NCI-H1694 (cell line): ENCODE measurements at regions not wholly inside any gene's neighbourhood (a gene's known extent, or its start where the extent isn't known, plus 50 kb on each side); places are given as distances from the start of the nearest gene placed in this dataset.
"Not testable (repeated sequence)": the region's sequence is repeated elsewhere in the genome, so short reads cannot be mapped to it uniquely, and the experiment has no call there.

Source experiments
- DNase-seq: peaks from one replicate; lab custom pipeline; 2025; lab: John Stamatoyannopoulos, UW

DNA sequence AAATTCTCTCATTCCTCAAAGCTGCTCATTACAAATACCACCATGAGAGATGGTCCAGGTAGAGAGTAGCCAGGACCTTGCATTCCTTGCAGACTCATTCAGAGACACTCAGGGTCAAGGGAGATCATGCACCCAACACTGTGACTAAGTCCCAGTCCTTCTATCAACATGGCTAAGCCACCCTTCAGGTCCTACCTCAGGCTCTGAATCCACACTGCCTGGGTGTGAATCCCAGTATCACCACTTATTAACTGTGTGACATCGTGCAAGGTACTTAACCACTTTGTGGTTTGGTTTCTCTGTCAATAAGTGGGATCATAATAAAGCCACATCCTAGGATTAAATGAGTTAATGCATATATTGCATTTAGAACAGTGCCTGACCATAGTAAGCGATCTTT is 124.1 kb upstream of the NEIL3 start:
- DNase-seq = no peak

DNA sequence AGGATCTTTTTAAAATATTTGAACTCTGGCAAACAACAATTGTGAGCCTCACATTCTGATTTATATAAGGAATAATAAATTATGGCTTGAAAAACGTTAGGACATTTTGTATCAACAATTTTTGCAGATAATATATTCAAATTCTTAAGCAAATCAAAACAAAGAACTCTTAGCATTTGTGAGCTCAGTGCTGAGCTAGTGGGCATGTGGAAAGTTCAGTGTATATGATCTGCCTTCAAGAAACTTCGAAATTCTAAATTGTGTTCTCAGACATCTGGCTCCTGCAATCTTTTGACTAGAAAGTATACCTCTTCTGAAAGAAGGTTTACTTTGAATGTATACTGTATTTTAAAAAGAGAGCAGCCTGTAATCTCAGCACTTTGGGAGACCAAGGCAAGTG is 122.3 kb upstream of the NEIL3 start:
- no peak for DNase-seq

DNA sequence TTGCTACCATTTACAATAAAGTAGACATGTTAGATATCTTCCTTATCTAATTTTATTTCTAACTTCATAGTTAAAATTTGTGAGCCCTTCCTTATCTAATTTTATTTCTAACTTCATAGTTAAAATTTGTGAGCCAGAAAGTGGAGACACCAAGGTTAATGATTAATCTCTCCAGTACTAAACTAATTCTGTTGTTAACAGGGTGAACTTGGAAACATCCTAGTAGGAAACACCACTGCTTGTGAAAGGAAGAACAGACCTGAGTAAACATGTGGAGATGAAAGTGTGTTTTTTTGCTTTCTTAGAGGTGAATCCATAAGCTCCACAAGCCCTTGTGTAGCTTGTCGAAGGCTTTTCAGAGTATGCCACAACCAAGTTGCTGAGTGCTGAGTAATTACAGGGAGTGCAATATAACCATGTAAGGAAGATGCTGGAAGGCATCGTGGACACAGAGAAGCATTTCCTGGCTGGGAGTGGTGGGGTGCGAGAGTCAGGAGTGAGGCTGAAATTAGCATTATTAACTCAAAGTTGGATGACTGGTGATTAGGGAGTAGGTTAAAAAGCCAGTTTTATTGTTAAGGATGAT is 118.6 kb upstream of the NEIL3 start:
- DNase-seq = no peak

DNA sequence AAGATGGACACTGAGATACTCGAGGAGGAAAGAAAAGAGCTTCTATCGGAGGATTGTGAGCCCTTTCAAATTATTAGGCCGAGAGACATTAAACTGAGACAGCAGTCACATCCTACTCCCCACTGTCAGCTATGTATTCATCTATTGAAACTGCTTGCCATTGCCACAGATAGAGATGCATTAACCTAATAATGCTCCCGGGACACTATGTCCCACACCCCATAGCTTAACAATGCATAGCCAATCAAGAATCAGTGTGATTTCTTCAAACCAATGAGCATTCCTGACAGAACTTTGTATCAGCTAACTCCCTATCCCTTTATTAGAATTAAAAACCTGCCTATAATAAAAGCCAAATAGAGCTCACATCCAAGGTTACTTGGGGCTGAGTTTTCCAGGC is 118.1 kb upstream of the NEIL3 start:
- no peak for DNase-seq

DNA sequence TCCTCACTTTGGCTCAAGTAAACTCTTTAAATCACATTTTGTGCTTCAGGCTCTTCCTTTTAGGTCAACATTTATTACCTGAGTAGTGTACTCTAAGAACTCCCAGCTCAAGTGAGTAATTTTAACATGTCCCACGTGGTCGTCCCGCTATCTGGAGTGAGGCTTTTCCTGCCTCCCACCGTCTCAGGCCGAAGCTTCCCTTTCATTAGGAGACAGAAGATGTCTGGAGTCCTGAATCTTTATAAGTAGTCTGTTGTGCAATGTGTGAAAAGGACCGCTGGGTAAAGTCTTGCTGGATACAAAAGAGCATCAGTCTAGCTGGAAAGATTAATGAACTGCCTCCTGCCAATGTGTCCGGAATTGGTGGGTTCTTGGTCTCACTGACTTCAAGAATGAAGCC is 117.7 kb upstream of the NEIL3 start:
- DNase-seq = no peak

DNA sequence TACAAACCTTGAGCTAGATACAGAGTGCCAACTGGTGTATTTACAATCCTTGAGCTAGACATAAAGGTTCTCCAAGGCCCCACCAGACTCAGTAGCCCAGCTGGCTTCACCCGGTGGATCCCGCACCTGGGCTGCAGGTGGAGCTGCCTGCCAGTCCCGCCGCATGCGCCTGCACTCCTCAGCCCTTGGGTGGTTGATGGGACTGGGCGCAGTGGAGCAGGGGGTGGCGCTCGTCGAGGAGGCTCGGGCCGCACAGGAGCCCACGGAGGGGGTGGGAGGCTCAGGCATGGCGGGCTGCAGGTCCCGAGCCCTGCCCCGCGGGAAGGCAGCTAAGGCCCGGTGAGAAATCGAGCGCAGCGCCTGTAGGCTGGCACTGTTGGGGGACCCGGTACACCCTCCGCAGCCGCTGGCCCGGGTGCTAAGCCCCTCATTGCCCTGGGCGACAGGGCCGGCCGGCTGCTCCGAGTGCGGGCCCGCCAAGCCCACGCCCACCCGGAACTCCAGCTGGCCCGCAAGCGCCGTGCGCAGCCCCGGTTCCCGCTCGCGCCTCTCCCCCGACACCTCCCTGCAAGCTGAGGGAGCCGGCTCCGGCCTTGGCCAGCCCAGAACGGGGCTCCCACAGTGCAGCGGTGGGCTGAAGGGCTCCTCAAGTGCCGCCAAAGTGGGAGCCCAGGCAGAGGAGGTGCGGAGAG is 116.5 kb upstream of the NEIL3 start:
- not testable (repeated sequence) for DNase-seq

DNA sequence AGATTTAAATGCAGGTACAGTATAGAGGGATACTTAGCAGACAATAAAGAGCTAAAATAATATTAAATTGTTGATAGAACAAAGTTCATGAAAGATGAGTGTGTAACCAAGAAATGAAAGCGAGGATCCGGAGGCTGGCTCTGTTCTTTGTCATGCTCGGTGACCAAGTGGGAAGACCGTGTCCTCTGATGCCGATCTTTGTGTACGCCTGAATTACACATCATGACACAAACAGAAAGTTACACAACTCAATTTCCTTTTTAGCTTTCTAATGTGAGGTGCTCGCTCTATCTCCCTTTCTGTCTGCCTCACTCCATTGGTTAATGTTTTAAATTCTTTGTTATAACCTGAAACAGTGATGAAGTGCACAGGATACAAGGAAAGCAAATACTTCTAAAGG is 114.8 kb upstream of the NEIL3 start:
- DNase-seq = no peak

DNA sequence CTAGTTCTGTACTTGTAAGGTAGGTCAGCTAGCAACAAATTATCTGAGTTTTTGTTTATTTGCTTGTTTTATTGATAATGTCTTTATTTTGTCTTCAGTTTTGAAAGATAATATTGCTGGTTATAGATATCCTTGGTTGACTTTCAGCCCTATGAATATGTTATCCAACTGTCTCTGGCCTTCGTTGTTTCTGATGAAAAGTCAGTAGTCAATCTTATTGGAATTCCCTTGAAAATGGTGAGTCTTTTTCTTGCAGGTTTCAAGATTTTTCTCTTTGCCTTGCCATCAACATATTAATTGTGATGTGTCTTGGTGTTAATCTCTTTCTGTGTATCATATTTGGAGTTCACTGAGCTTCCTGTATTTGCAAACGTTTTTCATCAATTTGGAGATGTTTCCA is 113.1 kb upstream of the NEIL3 start:
- no peak for DNase-seq

DNA sequence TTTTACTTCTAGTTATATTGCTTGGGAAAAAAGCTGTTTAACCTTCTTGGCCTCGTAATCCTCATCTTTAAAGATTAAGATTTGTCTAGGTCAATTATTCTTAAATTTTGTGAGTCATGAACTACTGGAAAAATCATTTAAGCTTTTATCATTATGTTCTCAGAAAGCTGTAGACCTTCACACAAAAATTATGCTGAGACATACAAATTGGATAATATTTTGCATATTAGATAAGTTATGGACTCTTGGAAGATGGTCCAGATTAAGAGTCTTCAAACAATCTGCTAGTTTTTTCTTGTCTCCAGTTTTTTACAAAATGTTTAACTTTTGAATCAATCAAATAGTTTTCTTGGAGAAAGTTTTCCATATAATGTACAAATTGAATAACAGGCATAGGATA is 108.1 kb upstream of the NEIL3 start:
- no peak for DNase-seq

DNA sequence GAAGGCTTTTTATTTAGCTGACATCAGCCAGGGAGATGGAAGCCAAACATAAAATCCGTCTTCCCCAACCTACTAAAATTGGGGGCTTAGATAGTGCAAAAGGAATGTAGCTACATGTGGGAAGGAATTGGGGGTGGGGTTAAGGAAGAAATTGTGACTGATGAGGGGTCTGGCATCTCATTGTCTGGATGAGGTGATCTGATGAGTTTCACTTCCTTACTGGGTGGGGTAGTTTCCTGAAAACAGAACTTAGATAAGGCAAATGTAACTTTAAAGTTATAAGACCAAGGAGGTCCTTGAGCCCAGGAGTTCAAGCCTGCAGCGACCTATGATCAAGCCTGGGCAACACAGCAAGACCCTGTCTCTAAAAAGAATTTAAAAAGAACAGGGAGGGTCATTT is 105.5 kb upstream of the NEIL3 start:
- DNase-seq = no peak

DNA sequence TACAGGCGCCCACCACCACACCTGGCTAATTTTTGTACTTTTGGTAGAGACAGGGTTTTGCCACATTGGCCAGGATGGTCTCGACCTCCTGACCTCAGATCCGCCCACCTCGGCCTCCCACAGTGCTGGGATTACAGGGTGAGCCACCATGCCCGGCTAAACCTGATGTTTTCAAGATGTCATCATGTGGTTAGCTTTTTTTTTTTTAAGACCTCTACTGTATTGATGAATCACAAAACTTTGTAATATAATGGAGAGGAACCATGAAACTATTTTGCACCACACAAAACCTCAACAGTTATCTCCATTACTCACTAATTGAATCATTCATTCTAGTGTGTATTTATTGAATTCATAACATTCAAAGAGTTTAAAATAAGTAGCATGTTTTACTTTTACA is 94.7 kb upstream of the NEIL3 start:
- DNase-seq = no peak

DNA sequence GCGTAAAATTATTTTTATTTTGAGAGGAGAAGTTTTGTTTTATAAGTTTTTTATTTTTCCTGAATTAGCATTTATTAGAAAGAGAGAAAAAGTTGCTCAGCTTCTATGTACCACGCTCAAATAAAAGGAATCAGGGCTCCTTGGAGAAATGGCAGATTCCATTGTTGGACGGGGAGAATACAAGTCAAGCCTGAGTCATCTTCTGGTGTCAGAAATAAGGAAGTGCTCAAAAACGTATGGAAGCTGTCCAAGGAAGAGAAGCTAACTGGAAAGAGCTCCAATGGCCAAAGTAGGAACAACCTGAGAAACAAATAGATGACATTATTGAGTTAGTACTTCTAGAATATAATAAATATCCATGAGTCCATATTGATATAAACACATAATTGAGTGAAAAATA is 89.3 kb upstream of the NEIL3 start:
- no peak for DNase-seq

DNA sequence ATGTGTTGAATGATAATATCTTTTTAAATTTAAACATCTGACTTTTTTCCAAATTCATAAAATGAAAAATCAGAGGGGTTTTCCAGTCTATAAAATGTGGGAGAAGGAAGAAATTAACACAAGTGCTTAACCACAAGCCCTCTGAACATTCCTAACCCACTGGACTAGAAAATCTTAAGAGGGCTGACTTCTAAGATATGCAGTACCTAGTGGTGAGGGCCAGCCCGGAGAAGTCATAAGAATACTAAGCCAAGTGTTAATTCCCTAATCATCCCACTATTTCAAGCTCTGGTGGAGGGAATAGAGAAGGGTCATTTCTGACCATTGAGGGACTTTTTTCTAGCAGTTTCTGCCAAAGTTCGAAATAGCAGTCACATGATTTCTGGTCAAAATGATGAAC is 86.9 kb upstream of the NEIL3 start:
- DNase-seq = no peak

DNA sequence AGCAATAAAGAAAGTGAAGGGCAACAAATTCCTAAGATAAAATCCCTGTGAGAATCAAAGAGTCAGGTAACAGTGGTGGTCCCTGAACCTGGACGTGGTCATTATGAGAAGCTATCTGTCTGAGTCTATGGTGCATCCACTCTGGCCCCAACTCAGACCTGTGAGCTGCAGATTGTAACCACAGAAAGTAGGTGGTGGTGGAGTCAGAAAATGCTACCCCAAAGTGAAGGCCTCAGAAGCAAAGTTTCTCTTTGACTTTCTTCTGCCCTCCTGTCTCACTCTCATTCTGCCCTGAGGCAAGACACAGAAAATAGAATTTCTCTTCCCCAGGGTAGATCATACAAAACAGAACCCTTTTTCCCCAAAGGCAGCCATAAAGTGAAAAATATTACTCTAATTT is 84.1 kb upstream of the NEIL3 start:
- DNase-seq = no peak

DNA sequence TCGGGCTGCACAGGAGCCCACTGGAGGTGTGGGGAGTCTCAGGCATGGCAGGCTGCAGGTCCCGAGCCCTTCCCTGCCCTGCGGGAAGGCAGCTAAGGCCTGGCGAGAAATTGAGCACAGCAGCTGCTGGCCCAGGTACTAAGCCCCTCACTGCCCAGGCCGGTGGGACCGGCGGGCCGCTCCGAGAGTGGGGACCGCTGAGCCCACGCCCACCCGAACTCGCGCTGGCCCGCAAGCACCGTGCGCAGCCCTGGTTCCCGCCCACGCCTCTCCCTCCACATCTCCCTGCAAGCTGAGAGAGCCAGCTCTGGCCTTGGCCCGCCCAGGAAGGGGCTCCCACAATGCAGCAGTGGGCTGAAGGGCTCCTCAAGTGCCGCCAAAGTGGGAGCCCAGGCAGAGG is 82.0 kb upstream of the NEIL3 start:
- no peak for DNase-seq

DNA sequence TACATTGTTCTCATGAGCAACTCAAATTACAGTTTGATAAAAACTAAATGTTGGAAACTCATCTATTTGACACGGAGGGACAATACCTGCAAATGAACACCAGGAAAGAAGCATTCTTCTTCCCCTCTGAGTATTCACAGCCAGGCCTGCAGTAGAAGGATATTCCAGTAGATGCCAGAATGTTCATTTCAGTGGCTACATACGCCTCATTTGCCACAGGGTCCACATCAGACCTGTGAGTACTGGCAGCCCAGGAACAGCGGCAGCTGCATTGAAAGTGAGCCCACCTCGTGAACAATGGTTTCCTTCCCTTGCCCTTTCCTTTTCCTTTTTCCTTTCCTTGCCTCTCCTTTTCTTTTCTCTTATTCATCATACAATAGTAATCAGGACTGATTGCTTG is 81.1 kb upstream of the NEIL3 start:
- no peak for DNase-seq

DNA sequence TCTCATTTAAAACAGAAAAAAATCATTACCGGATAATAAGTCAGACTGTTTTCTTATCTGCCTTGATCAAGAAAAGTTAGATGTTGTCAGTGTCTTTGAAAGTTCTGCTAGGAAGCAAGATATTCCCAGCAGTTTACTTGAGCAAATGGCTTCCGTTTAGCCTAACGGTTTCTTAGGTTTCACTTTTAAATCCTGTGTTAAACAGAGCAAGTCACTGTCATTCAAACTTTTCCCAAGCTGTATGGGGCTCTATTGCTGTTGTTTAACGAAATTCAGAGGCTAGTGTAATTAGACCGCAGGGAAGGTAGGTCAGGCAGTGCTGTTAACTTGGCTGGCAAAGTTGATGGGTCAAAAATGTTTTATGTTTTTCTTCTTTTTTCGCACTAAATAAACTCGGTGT is 80.3 kb upstream of the NEIL3 start:
- DNase-seq = no peak

DNA sequence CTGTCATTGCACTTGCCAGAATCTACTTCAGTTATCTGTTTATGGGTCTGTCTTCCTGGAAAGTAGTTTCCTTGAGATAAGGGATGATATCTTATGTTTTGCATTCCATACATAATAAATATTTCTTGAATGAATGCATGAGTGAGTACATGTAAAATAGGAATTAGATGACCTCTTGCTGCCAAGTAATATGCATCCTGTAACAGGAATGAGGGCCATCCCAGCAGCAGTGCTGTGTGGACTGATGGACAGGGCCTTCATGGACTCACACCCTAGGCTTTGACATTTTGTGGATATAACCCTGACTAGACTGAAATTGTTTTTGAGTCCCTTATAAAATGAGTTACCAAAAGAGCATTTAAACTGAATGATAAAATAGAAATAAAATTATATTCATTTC is 77.2 kb upstream of the NEIL3 start:
- DNase-seq = no peak

DNA sequence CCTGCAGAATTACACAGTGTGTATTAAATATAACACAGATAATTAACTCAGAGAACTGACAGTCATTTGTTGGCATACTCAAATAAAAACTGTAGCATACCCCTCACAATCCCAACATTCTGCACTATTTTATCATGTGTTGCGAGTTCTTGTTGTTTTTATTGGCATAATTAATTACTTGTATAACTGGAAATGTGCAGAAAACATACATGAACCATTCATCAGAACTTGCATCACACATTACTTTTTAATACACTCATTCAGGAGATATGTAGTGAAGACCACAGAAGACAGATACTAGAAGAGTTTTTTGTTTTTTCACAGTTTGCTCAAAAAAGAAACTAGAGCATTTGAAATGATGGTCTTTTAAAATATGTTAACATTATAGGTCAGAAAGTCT is 74.6 kb upstream of the NEIL3 start:
- no peak for DNase-seq

DNA sequence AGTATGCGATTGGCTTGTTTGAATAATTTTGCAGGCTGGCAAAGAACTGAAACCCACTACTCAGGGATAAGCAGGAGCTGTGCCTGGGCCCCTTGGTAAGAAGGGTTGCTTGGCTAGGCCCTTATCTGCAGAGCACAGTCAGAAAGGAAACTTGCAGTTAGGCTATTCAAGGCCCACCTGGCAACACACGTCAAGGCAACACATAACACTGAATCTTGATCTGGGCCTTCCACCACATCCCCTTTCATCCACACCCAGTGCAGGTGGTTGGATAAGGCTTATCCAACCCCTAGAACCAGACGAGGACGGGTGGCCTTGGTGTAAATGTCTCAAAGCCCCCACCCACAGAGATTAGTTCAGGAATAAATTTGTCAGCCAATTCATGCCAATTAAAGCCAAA is 72.8 kb upstream of the NEIL3 start:
- DNase-seq = no peak

DNA sequence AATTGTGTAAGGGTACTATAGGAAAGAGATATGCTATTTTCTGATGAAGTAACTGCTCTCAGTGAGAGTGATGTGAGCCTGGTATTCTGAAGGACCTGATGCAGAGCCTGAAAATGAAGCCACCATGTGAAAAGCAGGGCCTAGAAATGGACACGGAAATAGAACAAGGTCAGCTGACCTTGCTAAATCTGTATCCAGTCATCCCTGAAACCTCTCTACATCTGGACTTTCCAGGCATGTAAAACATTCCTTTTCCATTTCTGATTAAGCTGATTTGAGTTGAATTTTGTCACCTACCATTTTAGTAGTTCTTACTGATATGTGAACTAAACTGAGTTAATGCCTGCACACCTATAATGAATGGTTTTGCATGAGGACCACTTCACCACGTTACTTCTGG is 72.4 kb upstream of the NEIL3 start:
- DNase-seq = no peak

DNA sequence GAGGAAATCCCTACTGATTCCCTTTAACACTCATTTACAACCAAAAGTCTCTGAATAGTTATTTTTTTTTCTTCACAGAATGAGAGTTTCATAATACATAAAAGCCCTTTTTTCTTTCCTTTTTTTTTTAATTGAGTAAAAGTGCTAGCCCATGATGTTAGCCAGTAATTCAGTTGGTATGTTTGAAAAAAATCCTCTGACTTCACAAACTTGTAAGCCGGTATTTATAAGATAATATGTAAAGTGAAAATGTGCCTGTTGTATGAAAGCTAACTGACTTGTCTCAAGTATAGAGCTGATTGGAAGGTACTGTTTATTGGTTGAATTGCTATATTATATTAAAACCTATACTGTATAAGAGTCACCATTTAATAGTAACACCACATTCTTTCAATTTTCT is 70.2 kb upstream of the NEIL3 start:
- no peak for DNase-seq

DNA sequence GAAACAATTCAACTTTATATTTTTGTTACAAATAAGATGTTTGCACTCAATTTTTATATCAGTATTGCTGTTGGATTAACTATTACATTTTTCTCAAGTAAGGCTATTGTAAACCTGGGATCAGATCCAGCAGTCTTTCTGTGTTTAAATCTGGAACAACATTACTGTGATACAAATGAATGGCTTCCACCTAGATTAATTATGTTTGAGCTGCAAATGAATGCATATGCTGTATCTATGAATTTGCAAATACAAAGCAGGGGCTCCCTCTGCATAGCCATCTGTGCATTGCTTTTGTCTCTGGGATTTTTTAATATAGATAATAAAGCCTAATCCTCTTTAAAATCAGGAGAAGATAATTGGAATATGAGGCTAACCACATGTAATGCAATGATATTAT is 69.8 kb upstream of the NEIL3 start:
- DNase-seq = no peak

DNA sequence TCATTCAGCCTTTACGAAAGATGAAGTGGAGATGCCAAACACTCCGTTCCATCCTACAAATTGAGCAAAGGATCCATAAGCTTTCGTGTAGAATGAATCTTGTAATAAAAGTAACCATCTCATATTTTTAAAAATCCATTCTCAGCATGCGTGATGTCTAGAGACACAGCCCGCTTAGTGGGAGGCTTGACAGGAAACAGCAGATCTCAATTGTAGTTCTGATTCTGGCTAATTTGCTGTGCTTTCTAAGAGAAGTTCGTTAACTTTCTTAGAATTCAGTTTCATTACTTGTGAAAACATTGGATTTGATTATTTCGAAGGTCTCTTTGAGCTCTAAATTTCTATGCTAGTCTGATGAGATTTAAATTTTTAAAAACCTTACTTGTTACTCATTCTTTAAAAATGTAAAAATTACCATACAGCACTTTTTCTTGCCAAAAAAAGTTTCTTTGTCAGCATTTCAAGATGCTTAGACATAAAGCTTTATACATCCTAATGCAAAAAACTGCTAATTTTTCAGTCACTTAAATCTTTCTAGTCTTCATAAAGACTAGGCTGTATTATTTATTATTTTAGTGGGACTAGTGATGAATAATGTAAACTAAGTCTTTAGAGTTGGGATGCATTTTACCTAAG is 66.9 kb upstream of the NEIL3 start:
- DNase-seq = no peak
